Chondrocyte (in vitro differentiated cells): ENCODE measurements at regions not wholly inside any gene's neighbourhood (a gene's known extent, or its start where the extent isn't known, plus 50 kb on each side); places are given as distances from the start of the nearest gene placed in this dataset.

Experiments
- DNase-seq: peaks from one replicate; pipeline ENCODE4 v3.0.0; 2021; ENCODE audit warnings: mixed read lengths, low spot score
- H3K27ac Mint-ChIP-seq: one replicate; pipeline ENCODE4 v1.8.0; 2021; ENCODE audit warnings: mild to moderate bottlenecking, moderate library complexity, mixed read lengths; ENCODE audit not compliant: unreplicated experiment
- H3K27me3 Mint-ChIP-seq: 2 replicates; pipeline ENCODE4 v1.8.0; 2021; ENCODE audit warnings: low read depth, mixed read lengths
- H3K36me3 Mint-ChIP-seq: 2 replicates; pipeline ENCODE4 v1.8.0; 2021; ENCODE audit warnings: low read depth, mixed read lengths
- H3K4me1 Mint-ChIP-seq: 2 replicates; pipeline ENCODE4 v1.8.0; 2021; ENCODE audit warnings: low read depth, mild to moderate bottlenecking, mixed read lengths
- H3K4me3 Mint-ChIP-seq: one replicate; pipeline ENCODE4 v1.8.0; 2021; ENCODE audit warnings: mild to moderate bottlenecking, moderate library complexity, mixed read lengths; ENCODE audit not compliant: unreplicated experiment
- H3K9me3 Mint-ChIP-seq: 2 replicates; pipeline ENCODE4 v1.8.0; 2021; ENCODE audit warnings: low read depth, mixed read lengths
- TF ChIP-seq, protein P1 (sequence below): fragments of 200-600 bp; sonication (generic); IDR thresholded peaks from 2 replicates; pipeline ENCODE4 v1.5.0; 2021; ENCODE audit warnings: antibody characterized with exemption, mild to moderate bottlenecking, moderate library complexity

- TF ChIP-seq, protein P1, sequence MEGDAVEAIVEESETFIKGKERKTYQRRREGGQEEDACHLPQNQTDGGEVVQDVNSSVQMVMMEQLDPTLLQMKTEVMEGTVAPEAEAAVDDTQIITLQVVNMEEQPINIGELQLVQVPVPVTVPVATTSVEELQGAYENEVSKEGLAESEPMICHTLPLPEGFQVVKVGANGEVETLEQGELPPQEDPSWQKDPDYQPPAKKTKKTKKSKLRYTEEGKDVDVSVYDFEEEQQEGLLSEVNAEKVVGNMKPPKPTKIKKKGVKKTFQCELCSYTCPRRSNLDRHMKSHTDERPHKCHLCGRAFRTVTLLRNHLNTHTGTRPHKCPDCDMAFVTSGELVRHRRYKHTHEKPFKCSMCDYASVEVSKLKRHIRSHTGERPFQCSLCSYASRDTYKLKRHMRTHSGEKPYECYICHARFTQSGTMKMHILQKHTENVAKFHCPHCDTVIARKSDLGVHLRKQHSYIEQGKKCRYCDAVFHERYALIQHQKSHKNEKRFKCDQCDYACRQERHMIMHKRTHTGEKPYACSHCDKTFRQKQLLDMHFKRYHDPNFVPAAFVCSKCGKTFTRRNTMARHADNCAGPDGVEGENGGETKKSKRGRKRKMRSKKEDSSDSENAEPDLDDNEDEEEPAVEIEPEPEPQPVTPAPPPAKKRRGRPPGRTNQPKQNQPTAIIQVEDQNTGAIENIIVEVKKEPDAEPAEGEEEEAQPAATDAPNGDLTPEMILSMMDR: no peak
- no peaks in the 10 kb centered on the region for H3K27me3 Mint-ChIP-seq
- DNase-seq: no peak
Measured at GRCh38 chr6:92791403-92791802, 628.0 kb downstream of the EPHA7 start.

DNA sequence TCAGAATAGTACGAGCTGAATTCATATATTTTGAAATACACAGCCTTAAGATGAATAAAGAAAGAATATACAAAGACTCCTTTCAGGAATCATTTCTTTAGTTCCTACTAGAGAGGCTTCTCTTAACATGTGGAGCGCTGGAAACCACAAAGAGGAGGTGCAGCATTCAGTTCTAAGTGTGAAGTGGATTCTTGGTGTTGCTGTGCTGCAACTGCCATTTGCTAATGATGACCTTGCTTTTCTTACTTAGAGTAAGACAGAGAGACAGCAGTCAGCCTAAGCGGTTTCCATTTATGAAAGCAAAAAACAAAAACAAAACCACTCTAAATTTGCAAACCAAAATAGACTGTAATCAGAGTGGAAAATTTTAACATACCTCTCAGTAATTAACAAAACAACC lies 629.0 kb downstream of the EPHA7 start:
- H3K9me3 Mint-ChIP-seq: peaks cover 5% of the 10 kb centered on the region
- H3K27me3 Mint-ChIP-seq: peaks cover 3% of the 10 kb centered on the region
- H3K4me1 Mint-ChIP-seq: peaks cover 16% of the 10 kb centered on the region
- no peak overlapping the region for H3K4me3 Mint-ChIP-seq
- H3K27ac Mint-ChIP-seq: no peak overlapping the region
- no peaks in the 10 kb centered on the region for H3K36me3 Mint-ChIP-seq
- no peak for DNase-seq
- TF ChIP-seq, protein P1: no peak

More at GRCh38 chr6:92791403-92791802, 628.0 kb downstream of the EPHA7 start:
- H3K9me3 Mint-ChIP-seq: peaks cover 5% of the 10 kb centered on the region
- peaks cover 16% of the 10 kb centered on the region for H3K4me1 Mint-ChIP-seq
- no peaks in the 10 kb centered on the region for H3K36me3 Mint-ChIP-seq
- no peak overlapping the region for H3K27ac Mint-ChIP-seq
- H3K4me3 Mint-ChIP-seq: no peak overlapping the region

DNA sequence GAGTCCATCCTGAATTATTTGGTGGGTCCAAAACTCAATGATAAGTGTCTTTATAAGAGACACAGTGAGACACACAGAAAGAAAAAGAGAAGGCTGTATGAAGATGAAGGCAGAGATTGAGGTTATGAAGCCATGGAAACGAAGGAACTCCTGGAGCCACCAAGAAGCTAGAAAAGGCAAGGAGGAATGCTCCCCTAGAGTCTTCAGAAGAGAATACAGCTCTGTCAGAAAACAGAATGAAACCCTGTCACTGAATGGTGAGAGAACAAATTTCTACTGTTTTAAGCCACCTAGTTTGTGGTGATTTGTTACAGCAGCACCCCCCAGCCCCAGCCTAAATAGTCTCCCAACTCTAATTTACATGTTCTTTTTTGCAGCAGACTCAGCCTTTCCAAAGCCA lies 635.1 kb downstream of the EPHA7 start:
- peaks cover 13% of the 10 kb centered on the region for H3K4me1 Mint-ChIP-seq
- TF ChIP-seq, protein P1: no peak
- DNase-seq: no peak
- peaks cover 6% of the 10 kb centered on the region for H3K27me3 Mint-ChIP-seq
- H3K36me3 Mint-ChIP-seq: no peaks in the 10 kb centered on the region
- H3K27ac Mint-ChIP-seq: no peak overlapping the region
- H3K9me3 Mint-ChIP-seq: peaks cover 3% of the 10 kb centered on the region
- H3K4me3 Mint-ChIP-seq: no peak overlapping the region

DNA sequence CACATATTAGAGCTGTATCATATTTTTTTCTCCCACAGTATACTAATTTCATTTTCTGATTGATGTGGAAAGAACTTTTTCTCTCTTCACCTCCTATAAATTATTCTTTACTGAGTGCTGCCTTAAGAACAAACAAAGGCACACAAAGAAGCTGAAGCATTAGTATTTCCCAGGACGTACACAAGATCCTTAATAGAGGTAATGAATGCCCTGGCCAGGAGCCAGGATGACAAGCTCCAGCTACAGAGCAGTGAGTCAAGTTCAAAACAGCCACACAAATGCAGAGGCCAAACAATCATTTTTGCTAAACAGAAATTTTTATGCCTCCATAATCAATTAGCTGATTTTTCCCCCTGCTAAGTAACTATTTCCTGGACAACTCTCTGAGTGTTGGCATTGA lies 639.6 kb downstream of the EPHA7 start:
- TF ChIP-seq, protein P1: no peak
- no peak overlapping the region for H3K27ac Mint-ChIP-seq
- H3K9me3 Mint-ChIP-seq: no peaks in the 10 kb centered on the region
- no peak overlapping the region for H3K4me3 Mint-ChIP-seq
- H3K27me3 Mint-ChIP-seq: no peaks in the 10 kb centered on the region
- H3K36me3 Mint-ChIP-seq: no peaks in the 10 kb centered on the region
- no peak for DNase-seq
- H3K4me1 Mint-ChIP-seq: peaks cover 15% of the 10 kb centered on the region

DNA sequence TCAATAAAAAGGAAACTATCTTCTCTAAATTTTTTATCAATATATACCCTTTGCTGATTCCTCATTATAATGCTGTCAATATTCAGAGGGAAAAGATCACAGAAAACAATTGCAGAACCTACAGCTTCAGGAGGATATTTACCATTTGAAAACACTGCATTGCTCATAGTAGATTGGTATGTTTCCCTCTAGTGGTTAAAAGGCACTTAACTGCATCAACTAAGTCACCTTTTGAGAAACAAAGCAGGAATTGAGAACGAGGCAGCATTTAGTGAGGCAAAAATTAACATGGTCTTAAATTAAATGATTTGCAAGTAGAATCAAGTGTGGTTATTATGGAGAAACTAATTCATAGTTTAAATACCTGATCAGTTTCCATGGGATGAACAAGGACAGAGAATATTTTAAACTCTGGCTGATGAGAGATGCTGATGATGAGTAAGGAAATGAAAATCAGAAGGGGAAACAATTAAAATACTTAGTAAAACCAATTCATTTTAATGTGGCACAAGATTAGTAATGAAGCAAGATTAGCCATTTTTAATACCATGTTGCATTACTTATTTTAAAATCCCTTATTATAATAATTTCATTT lies 642.1 kb downstream of the EPHA7 start:
- TF ChIP-seq, protein P1: peak; percentile 89
- DNase-seq: no peak
- H3K27ac Mint-ChIP-seq: no peak overlapping the region
- peaks cover 15% of the 10 kb centered on the region for H3K4me1 Mint-ChIP-seq
- no peaks in the 10 kb centered on the region for H3K27me3 Mint-ChIP-seq
- no peaks in the 10 kb centered on the region for H3K9me3 Mint-ChIP-seq
- H3K36me3 Mint-ChIP-seq: no peaks in the 10 kb centered on the region
- no peak overlapping the region for H3K4me3 Mint-ChIP-seq
